Superior temporal gyrus (tissue), 1 donor: ENCODE measurements at regions not wholly inside any gene's neighbourhood (a gene's known extent, or its start where the extent isn't known, plus 50 kb on each side); places are given as distances from the start of the nearest gene placed in this dataset.

Experiments used
- DNase-seq: peaks from one replicate; pipeline ENCODE4 v3.0.0-alpha.2; 2016; ENCODE audit errors: extremely low spot score

DNA sequence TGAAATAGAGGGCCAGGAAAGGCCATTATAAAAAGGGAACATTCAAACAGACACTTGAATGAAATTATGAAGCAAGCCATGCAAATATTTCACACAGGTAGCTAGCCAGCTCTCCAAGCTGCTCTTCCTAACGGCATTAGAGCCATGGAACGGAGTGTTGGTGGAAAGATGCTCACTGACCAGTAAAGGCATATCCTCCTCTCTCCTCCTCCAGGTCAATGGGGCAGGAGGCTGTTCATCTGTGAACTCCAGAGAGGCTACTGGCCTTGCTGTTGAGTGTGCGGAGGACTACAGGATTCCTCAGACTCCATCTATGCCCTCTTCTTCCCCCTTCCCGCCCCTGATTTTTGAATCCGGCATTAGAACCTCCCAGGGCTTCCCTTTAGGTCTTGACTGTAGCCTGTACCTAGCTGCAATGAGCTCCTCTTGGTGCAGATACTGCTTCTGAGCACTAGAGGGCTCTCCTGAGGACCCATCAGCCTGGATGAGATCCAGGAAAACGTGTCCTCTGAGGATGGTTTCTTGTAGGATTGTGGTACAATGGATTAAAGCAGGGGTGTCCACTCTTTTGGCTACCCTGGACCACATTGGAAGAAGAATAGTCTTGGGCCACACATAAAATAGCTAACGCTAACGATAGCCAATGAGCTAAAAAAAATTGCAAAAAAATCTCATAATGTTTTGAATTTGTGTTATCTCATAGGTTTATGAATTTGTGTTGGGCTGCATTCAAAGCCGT, 162.2 kb downstream of the SREK1 start:
- peak; percentile 87 for DNase-seq

DNA sequence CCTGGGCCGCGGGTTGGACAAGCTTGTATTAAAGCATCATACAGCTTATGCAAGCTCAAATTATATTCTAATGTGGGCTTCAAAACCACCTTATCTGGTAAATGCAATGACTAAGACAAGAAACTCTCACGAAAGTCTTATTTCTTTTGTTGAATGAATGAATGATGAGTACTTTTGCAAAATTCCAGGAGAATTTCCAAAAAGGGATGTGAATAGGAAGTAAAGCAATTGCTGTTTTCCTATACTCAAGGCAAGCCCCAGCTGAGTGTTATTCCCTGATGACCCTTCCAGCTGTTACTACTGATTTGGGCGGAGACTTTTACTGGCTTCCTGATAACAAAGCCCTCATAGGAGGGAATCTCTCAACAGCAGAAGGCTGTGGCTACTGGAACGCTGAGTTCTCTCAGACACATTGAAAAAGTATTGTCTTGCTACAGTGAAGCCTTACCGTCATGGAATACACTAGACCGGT, 162.8 kb downstream of the SREK1 start:
- DNase-seq, result peak; percentile 27

DNA sequence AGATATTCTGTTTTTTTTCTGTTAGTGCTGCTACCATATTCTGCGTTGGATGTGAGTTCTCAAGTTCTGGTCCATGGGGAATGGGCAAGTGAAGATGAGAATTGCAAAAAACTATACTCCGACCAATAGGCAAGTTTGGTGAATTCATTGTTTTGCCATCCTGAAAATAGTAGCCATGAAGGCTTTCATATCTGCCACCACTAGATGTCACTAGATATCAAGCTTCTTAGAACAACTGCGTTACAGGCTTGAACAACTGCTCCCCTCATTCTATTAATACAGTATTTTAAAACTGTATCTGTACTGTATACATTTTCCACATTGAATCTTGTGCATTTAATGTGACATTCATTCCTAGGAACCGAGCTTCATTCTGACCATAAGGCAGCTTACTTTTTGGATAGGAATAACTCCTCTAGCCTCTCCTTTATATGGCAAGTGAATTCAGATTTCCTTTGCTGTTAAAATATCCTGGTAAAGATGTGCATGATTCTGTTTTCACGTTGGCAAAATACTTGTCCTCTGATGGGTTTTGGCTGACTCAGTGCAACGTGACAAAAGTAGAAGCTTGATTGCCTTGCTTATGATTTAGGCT, 163.6 kb downstream of the SREK1 start:
- peak; percentile 95 for DNase-seq

GRCh38 chr5:66312266-66312665, 168.2 kb downstream of the SREK1 start:
- DNase-seq, result no peak

DNA sequence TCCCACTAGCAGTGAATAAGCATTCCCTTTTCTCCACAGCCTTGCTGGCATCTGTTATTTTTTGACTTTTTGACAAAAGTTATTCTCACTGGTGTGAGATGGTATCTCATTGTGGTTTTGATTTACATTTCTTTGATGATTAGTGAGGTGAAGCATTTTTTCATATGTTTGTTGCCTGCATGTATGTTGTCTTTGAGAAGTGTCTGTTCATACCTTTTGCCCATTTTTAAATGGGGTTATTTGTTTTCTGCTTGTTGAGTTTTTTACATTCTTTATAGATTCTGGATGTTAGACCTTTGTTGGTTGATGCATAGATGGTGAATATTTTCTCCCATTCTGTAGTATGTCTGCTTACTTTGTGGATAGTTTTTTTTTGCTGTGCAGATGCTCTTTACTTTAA, 171.7 kb downstream of the SREK1 start:
- no peak for DNase-seq

- no peak for DNase-seq
These were observed 178.9 kb downstream of the SREK1 start for GRCh38 chr5:66322786-66323528.

DNA sequence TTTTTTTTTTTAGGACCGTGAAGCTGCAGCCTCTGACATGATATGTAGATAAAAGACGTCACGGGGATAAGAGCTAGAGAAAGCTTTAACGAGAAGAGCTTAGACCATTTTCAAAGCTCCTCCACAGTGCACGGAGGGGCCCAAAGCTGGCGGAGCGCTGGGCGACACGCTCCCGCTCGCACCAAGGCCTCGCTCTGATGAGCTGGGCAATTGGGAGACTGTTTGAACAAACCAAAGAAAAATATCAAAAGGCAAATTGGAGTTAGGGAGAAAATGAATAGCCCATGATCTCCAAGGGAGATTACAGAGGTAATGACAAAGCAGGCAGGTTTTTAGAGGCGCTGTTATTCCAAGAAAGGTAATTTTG, 179.4 kb downstream of the SREK1 start:
- DNase-seq, result no peak

DNA sequence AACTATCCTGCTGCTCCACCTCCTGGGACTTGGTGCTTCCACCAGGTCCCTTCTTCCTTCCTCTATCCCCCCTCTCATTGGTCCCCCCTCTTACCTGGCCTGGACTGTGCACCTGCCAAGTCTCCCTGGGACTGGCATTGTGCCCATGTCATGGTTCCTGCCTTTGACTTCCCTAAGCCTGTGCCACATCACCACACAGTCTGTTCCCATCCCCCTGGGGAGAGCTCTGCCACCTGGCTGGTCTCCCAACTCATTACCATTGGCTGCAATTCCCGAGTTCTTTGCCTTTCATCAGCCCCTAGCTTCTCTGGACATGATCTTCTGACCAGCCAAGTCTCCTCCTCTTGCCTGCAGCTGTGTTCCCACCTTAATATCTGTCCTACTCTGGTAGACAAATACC, 180.3 kb downstream of the SREK1 start:
- DNase-seq, result no peak

GRCh38 chr5:66326276-66326675, 182.2 kb downstream of the SREK1 start:
- DNase-seq, result no peak

- DNase-seq, result no peak
These were observed 182.9 kb downstream of the SREK1 start for GRCh38 chr5:66327008-66327407.

DNA sequence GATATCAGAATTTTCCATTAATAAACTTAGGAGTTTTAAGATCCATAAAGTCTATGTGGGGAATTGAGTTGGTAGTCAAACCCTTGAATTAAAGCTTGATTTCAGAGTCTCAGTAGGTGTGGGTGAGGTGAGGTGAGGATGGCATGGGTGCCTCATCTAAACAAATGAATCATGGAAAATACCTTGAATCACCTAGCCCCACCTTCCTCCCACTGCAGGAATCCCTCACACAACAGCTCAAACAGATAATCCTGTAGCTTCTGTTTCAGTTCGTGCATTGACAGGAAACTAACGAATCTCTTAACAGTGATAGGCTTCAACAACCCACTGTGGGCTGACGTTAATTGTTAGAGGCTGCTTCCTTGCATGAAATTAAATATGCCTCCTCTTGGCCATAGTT, 185.0 kb downstream of the SREK1 start:
- no peak for DNase-seq

DNA sequence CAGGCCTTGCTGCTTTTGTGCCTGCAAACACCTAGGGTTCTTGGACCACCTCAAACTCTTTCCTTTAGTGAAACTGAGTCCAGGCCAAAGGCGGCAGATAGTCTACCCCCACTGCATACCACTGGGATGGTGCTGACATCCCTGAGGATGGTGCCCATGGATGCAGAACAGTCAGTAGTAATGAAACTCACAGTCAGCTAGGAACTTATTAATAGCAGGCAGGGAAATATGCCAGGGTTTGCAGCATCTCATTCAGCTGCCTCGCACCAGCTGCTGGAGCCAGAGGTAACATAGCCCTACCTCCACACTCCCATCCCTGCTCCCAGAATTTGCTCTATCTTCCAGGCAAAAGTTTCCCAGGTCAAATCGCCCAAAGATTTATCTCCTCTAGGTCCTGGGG, 189.1 kb downstream of the SREK1 start:
- no peak for DNase-seq

DNA sequence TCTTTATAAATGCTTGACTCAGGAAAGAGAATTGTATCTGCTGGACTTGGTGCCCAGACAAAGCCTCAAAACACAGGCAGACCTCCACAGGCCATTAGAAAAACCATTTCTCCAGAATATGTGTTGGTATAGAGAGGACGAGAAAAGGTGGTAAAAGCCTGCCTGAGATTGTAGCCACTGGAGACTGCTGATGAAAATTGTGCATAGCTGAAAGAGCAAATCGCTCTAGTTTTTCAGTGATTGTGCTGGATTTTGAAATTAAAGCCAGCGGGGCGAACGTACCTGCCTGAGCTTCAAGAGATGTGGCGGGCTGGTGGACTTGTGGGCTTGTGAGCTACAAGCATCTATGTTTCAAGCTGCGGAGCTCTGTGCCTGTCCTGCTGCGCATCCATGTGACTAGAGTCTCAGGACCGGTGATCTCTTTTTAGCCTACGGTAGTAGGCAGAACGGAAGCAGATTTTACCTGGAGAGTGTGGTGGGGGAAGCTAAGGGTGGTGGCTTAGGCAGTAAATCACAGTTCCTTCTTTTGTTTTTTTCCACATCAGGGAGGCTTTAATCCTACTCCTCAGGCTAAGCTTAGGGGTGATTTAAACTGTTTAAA, 193.6 kb downstream of the SREK1 start:
- no peak for DNase-seq

DNA sequence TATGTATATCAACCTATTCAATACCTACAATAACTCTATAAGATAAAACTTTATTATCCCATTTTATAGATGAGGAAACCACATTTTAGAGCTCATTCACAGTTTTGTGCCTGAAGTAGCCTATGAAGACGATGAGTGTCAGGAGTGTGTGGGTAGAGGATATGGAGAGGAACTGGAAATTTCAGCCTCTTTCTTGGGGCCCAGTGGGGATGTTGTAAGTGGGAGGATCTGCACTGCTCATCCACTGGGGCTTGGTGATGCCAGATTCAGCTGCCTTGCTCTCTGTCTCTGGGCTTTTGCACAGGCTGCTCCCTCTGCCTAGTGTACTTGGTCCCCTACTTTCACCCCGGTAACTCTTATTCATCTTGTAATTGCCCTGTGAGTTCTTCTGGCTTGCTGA, 194.7 kb downstream of the SREK1 start:
- DNase-seq, result no peak

DNA sequence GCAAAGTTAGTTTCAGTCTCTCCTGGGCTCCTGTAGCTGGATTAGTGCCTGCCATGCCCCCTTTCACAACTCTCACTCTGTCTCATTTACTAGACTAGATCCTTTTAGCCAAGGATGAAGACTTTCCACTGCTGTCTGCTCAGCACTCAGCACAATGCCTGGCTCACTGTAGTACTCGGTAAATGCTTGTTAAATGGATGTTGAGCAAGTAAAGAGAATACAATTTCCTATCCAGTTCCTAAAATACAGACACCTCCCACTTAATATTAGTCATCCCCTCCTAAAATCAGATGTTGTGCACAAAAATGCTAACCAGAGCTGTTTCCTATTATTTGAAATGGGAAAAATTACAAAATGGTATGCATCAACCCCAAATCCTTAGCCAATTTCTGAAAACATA, 195.8 kb downstream of the SREK1 start:
- DNase-seq, result no peak

- DNase-seq, result no peak
These were observed 196.7 kb downstream of the SREK1 start for GRCh38 chr5:66340786-66341185.

DNA sequence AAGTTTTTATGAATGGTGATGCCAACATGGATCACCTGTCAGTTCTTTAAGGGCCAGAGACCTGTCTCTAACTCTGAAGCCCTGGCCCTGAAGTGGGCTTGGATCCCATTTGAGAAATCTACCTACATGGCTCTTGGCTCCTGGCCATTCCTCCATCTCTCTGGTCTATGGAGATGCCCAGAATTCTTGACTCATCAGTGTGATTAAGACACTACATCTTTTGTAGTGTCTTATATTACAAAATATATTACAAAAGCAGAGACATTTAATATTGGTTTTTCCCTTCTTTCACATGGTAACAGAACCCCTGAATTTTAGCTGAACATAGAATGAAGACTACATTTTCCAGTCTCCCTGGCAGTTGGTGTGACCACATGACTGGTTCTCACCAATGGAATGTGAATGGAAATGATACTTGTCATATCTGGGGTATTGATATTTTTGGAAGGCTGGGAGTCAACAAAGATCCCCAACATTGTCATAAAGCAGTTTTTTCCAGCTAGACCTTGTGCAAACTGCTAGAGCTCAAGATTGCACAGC, 198.3 kb downstream of the SREK1 start:
- DNase-seq, result no peak

- no peak for DNase-seq
These were observed 199.4 kb downstream of the SREK1 start for GRCh38 chr5:66343370-66344071.

DNA sequence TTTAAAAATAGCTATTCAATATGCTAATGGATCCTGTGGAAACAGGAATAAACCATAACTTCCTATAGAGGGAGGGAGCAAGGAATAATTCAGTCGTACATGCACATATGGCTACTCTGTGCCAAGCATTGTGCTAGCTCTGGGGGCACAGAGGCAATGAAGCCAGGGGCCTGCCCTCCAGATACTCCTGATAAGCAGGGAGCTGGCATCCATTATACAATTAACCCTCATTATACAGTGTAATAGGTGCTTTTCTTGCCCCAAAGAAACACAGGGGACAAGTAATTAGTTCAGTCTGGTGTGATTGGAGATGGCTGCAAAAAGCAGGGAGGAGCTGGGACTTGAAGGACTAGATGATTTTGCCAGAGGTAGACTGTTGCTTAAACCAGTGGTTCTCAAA, 200.4 kb downstream of the SREK1 start:
- DNase-seq, result no peak

GRCh38 chr5:66345281-66345680, 201.2 kb downstream of the SREK1 start:
- DNase-seq, result no peak

DNA sequence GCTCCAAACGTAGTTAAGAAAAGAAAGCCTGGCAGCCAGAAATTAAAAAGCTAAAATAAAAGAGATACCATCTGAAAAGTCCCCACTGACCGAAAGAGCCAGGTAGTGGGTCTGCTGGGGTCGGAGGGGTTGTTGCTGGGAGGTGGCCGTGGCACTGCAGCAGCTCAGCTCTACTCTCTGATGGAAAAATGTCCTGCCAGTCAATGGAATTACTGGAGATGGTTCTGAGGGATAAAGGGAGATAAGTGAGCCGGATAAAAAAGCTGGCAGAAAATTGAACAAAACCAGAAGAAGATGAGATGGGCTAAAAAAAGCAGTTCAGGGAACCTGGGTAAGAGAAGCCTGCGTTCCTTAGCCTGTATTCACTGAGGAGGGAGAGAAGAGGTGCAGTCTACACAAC, 202.8 kb downstream of the SREK1 start:
- no peak for DNase-seq
